ENCODE measurements at regions not wholly inside any gene's neighbourhood (a gene's known extent, or its start where the extent isn't known, plus 50 kb on each side); places are given as distances from the start of the nearest gene placed in this dataset.
"Not testable (repeated sequence)": the region's sequence is repeated elsewhere in the genome, so short reads cannot be mapped to it uniquely, and the experiment has no call there.

DNA sequence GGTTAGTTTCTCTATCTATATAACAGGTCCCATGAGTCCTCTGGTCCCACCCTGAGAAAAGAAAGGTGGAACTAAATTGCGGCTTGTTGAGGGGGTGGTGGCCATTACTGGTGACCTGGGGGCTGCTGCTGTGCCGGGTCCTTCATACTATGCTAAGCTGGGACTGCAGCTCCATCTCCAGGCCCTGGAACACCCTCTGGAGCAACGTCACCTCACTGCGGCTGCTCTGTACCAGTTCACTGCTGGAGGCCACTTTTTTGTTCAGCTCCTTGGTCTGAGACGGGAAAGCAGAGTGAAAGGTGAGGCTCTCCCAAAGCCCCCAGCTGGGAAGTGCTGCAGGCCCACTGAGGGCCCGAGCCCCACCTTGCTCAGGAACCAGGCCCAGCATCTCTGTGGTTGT, 140.7 kb downstream of the CCDC144A start:
- H3K9me3 ChIP-seq (ENCODE audit: low read length); BruUV-seq (replicated peaks); DNase-seq (ENCODE audit: low spot score); H3K36me3 ChIP-seq (ENCODE audit: insufficient read depth, low read length); H3K27ac ChIP-seq (ENCODE audit: low read depth, low read length, poor library complexity, severe bottlenecking); H3K79me2 ChIP-seq (ENCODE audit: insufficient read depth, low read depth, low read length); intact Hi-C loops (cut with micrococcal nuclease; ENCODE audit: unreplicated experiment); CTCF ChIA-PET (ENCODE audit: unreplicated experiment); POLR2A ChIA-PET; H4K20me1 ChIP-seq (ENCODE audit: insufficient read depth, low read length); H2AFZ ChIP-seq (ENCODE audit: low read length); H3K4me2 ChIP-seq (ENCODE audit: low read length); H3K4me1 ChIP-seq (ENCODE audit: insufficient read depth, low read length, poor library complexity, severe bottlenecking); H3K4me3 ChIP-seq (ENCODE audit: low read depth, low read length, poor library complexity, severe bottlenecking); H3K9me2 ChIP-seq (ENCODE audit: insufficient read depth, low read length): not testable (repeated sequence)

DNA sequence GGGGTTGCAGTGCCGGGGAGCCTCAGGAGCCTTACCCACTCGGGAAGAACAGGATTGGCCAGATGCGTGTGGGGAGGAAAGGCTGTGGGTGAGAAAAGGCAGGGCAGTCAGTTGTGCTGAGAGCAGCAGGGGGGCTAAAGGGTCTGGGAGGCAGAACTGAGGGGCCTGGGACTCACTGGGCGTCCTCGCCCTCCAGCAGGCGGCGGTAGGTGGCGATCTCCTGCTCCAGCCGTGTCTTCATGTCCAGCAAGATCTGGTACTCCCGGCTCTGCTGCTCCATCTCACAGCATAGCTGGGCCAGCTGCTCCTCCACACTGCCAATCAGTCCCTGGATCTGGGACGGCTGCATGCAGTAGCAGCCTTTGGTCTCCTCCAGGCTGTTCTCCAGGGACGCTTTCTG, 140.2 kb downstream of the CCDC144A start:
- H2AFZ ChIP-seq (ENCODE audit: low read length); H3K9me2 ChIP-seq (ENCODE audit: insufficient read depth, low read length); H3K79me2 ChIP-seq (ENCODE audit: insufficient read depth, low read depth, low read length); H3K4me1 ChIP-seq (ENCODE audit: insufficient read depth, low read length, poor library complexity, severe bottlenecking); H3K4me3 ChIP-seq (ENCODE audit: low read depth, low read length, poor library complexity, severe bottlenecking); H4K20me1 ChIP-seq (ENCODE audit: insufficient read depth, low read length); H3K4me2 ChIP-seq (ENCODE audit: low read length); H3K27ac ChIP-seq (ENCODE audit: low read depth, low read length, poor library complexity, severe bottlenecking); H3K9me3 ChIP-seq (ENCODE audit: low read length); CTCF ChIA-PET (ENCODE audit: unreplicated experiment); BruUV-seq (replicated peaks); intact Hi-C loops (cut with micrococcal nuclease; ENCODE audit: unreplicated experiment); H3K36me3 ChIP-seq (ENCODE audit: insufficient read depth, low read length); POLR2A ChIA-PET; DNase-seq (ENCODE audit: low spot score): not testable (repeated sequence)
